Neutrophil (primary cell): ENCODE measurements at regions not wholly inside any gene's neighbourhood (a gene's known extent, or its start where the extent isn't known, plus 50 kb on each side); places are given as distances from the start of the nearest gene placed in this dataset.

Experiments used
- H3K27ac ChIP-seq: fragments of 200-600 bp; sonication (generic); 2 replicates; pipeline ENCODE4 v1.5.1; 2016; ENCODE audit warnings: mild to moderate bottlenecking, moderate library complexity
- H3K27me3 ChIP-seq: fragments of 200-600 bp; sonication (generic); 2 replicates; pipeline ENCODE4 v1.6.0; 2016; ENCODE audit warnings: mild to moderate bottlenecking
- H3K36me3 ChIP-seq: fragments of 200-600 bp; sonication (generic); 2 replicates; pipeline ENCODE4 v1.5.1; 2017
- H3K4me1 ChIP-seq, 2 experiments: fragments of 200-600 bp in 1 of 2; sonication (generic) in 1 of 2; 1 replicate in 1 of 2; 2 replicates in 1 of 2; pipeline versions ENCODE4 v1.5.1 to v1.6.1; 2013 to 2016; ENCODE audit warnings: low read depth in 1 of 2, low read length in 1 of 2, mild to moderate bottlenecking in 1 of 2, moderate library complexity in 1 of 2; ENCODE audit not compliant: control insufficient read depth in 1 of 2, insufficient read depth in 1 of 2
- H3K4me3 ChIP-seq, 2 experiments: fragments of 200-600 bp in 1 of 2; sonication (generic) in 1 of 2; 1 replicate in 1 of 2; 2 replicates in 1 of 2; pipeline ENCODE4 v1.5.1; 2013 to 2016; ENCODE audit warnings: low read depth in 1 of 2, low read length in 1 of 2, mild to moderate bottlenecking in 1 of 2, moderate library complexity in 1 of 2
- H3K9me3 ChIP-seq: fragments of 200-600 bp; sonication (generic); 2 replicates; pipeline ENCODE4 v1.5.1; 2016
- CTCF ChIP-seq: fragments of 200-600 bp; sonication (generic); IDR thresholded peaks from 2 replicates; pipeline ENCODE4 v1.5.1; 2016; ENCODE audit warnings: antibody characterized with exemption

GRCh38 chrX:39052751-39053150 is 251.5 kb downstream of the MID1IP1 start:
- Histone ChIP-seq H3K4me3 (no peak overlapping the region), H3K4me1 (no peaks in the 10 kb centered on the region), H3K36me3 (no peaks in the 10 kb centered on the region), H3K9me3 (no peaks in the 10 kb centered on the region), H3K27me3 (no peaks in the 10 kb centered on the region), H3K27ac (no peak overlapping the region)
- no peak for TF ChIP-seq CTCF

- TF ChIP-seq CTCF, result no peak
- Histone ChIP-seq H3K36me3 (no peaks in the 10 kb centered on the region), H3K27ac (no peak overlapping the region), H3K4me1 (peaks cover 20 to 23% of the 10 kb centered on the region in 2 experiments), H3K9me3 (no peaks in the 10 kb centered on the region), H3K4me3 (no peak overlapping the region), H3K27me3 (no peaks in the 10 kb centered on the region)
These were observed 257.5 kb downstream of the MID1IP1 start for GRCh38 chrX:39058724-39059123.

DNA sequence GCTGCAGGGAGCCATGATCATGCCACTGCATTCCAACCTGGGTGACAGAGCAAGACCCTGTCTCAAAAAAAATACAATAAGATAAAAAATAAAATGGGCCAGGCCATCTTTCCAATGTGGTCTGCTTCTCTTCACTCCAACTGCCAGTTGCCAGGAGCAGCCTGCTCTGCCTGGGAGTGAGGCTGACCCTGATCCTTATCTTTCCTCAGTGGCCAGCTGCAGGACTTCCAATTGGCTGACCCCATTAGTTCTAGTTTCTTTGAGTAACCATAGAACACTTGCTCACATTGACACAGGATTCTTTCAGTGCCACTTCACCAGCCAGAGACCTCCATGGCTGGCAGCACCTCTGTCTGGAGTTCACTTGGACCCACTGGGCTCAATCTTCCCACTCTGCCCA is 258.6 kb downstream of the MID1IP1 start:
- Histone ChIP-seq H3K27me3 (no peaks in the 10 kb centered on the region), H3K36me3 (no peaks in the 10 kb centered on the region), H3K4me3 (no peak overlapping the region), H3K4me1 (peaks cover 29 to 35% of the 10 kb centered on the region in 2 experiments), H3K27ac (no peak overlapping the region), H3K9me3 (no peaks in the 10 kb centered on the region)
- no peak for TF ChIP-seq CTCF

GRCh38 chrX:39063037-39063436 is 261.8 kb downstream of the MID1IP1 start:
- H3K4me3 ChIP-seq, result peak overlapping the region in 1 of 2 experiments; percentile 18
- no peaks in the 10 kb centered on the region for H3K27me3 ChIP-seq
- H3K27ac ChIP-seq, result peak overlapping the region; percentile 95
- H3K4me1 ChIP-seq, result peaks cover 31 to 43% of the 10 kb centered on the region in 2 experiments
- no peaks in the 10 kb centered on the region for H3K36me3 ChIP-seq
- no peaks in the 10 kb centered on the region for H3K9me3 ChIP-seq
- no peak for TF ChIP-seq CTCF

- TF ChIP-seq CTCF, result no peak
- H3K4me1 ChIP-seq, result peaks cover 31 to 43% of the 10 kb centered on the region in 2 experiments
- peak overlapping the region in 1 of 2 experiments; percentile 18 for H3K4me3 ChIP-seq
- no peaks in the 10 kb centered on the region for H3K9me3 ChIP-seq
- H3K27me3 ChIP-seq, result no peaks in the 10 kb centered on the region
- peak overlapping the region; percentile 95 for H3K27ac ChIP-seq
- H3K36me3 ChIP-seq, result no peaks in the 10 kb centered on the region
These were observed 262.4 kb downstream of the MID1IP1 start for GRCh38 chrX:39063702-39064101.
